Cardiac fibroblast (primary cell): ENCODE measurements at regions not wholly inside any gene's neighbourhood (a gene's known extent, or its start where the extent isn't known, plus 50 kb on each side); places are given as distances from the start of the nearest gene placed in this dataset.

Experiments used
- DNase-seq, 2 donors: peaks; one replicate each; pipeline versions ENCODE4 v3.0.0 to v3.0.0-alpha.2; 2010; ENCODE audit warnings: low read depth in 2 of 2
- H3K4me3 ChIP-seq, 2 donors: replicated peaks in 1 of 2; 1 replicate in 1 of 2; 2 replicates in 1 of 2; pipeline ENCODE4 v1.5.1; 2011; ENCODE audit warnings: low read depth in 2 of 2, low read length in 2 of 2, mild to moderate bottlenecking in 2 of 2, moderate library complexity in 1 of 2
- CTCF ChIP-seq: IDR thresholded peaks from one replicate; pipeline ENCODE4 v1.5.1; 2011; ENCODE audit warnings: low read depth, mild to moderate bottlenecking, low read length, inconsistent platforms

- DNase-seq: peak; percentile 35 to 99
- no peak for TF ChIP-seq CTCF
- H3K4me3 ChIP-seq: no peak overlapping the region
Observed at GRCh38 chr11:121741761-121742361, 289.1 kb upstream of the SORL1-AS1 start.

- peak in 1 of 2 donors; percentile 82 for DNase-seq
- TF ChIP-seq CTCF: no peak
- H3K4me3 ChIP-seq: no peak overlapping the region
Observed at GRCh38 chr11:121741351-121741760, 288.6 kb upstream of the SORL1-AS1 start.

GRCh38 chr11:121740902-121741301 is 288.1 kb upstream of the SORL1-AS1 start:
- H3K4me3 ChIP-seq: no peak overlapping the region
- no peak for TF ChIP-seq CTCF
- DNase-seq: no peak

GRCh38 chr11:121733858-121734257 is 281.1 kb upstream of the SORL1-AS1 start:
- DNase-seq: no peak
- H3K4me3 ChIP-seq: no peak overlapping the region
- TF ChIP-seq CTCF: no peak

GRCh38 chr11:121727942-121728341 is 275.2 kb upstream of the SORL1-AS1 start:
- DNase-seq: no peak
- H3K4me3 ChIP-seq: no peak overlapping the region
- TF ChIP-seq CTCF: no peak

GRCh38 chr11:121723246-121723741 is 270.5 kb upstream of the SORL1-AS1 start:
- TF ChIP-seq CTCF: no peak
- DNase-seq: peak in 1 of 2 donors; percentile 89
- H3K4me3 ChIP-seq: peak overlapping the region; percentile 46 to 50
